ENCODE measurements at regions not wholly inside any gene's neighbourhood (a gene's known extent, or its start where the extent isn't known, plus 50 kb on each side); places are given as distances from the start of the nearest gene placed in this dataset.

DNA sequence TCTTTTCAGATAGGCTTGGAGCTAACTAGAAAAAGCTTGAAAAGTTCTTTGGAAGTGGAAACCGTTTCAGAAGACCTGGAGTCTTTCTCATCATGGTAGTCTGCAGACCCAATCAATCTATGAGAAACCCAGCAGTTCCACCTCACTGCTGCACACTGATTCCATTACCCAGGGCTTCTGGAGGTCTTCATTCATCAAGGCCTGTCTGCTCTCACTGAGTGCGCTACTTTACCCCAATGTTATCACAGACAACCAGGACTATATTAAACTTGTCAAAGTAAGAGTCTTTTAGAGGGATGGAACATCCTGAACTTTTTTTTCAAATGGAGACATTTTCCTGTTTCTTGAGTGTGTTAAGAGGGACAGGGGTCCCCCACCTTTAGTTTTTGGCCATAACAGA is 93.1 kb downstream of the BOD1 start:
- Histone ChIP-seq H3K36me3 (ENCODE audit: low read depth, missing control alignments) (no peaks in the 10 kb centered on the region), H3K27ac (no peak overlapping the region), H3K4me3 (no peak overlapping the region), H3K4me1 (no peaks in the 10 kb centered on the region), H3K27me3 (no peaks in the 10 kb centered on the region), H3K9me3 (no peaks in the 10 kb centered on the region)
- no peak for TF ChIP-seq POLR2A (IDR thresholded peaks at IDR 0.05)
- TF ChIP-seq, protein P1, sequence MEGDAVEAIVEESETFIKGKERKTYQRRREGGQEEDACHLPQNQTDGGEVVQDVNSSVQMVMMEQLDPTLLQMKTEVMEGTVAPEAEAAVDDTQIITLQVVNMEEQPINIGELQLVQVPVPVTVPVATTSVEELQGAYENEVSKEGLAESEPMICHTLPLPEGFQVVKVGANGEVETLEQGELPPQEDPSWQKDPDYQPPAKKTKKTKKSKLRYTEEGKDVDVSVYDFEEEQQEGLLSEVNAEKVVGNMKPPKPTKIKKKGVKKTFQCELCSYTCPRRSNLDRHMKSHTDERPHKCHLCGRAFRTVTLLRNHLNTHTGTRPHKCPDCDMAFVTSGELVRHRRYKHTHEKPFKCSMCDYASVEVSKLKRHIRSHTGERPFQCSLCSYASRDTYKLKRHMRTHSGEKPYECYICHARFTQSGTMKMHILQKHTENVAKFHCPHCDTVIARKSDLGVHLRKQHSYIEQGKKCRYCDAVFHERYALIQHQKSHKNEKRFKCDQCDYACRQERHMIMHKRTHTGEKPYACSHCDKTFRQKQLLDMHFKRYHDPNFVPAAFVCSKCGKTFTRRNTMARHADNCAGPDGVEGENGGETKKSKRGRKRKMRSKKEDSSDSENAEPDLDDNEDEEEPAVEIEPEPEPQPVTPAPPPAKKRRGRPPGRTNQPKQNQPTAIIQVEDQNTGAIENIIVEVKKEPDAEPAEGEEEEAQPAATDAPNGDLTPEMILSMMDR (IDR thresholded peaks at IDR 0.05): no peak
- WGBS, 2 donors: 67 to 78% methylated on average over 2 of the region's 2 CpGs
- intact Hi-C loops (cut with DNase I; ENCODE audit: low total_unique reads): no loop called here
- no peak for DNase-seq

DNA sequence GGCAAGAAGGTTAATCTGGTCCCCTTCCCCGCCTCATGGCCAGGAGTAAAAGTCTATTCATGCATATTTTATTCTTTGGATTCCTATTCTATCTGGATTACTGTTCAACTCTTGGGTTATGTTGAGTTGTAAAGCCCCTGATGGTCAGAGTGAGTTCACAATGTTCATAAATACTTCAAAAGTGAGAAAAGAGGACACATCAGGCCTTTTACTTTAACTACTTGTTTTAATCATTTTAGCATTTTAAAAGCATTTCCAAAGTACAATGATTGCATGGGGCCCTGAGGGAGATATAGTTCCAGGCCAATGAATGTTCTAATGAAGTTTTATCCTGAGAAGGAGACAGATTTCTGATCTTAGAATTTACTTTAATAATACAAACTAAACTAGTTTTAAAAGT is 93.9 kb downstream of the BOD1 start:
- no peak for DNase-seq
- TF ChIP-seq POLR2A (IDR thresholded peaks at IDR 0.05): no peak
- TF ChIP-seq, protein P1 (IDR thresholded peaks at IDR 0.05): no peak
- no peaks in the 10 kb centered on the region for H3K27me3 ChIP-seq
- no peaks in the 10 kb centered on the region for H3K9me3 ChIP-seq
- WGBS, 2 donors: 91 to 92% methylated on average over 1 of the region's 1 CpG
- H3K4me3 ChIP-seq: no peak overlapping the region
- no peaks in the 10 kb centered on the region for H3K4me1 ChIP-seq
- intact Hi-C loops (cut with DNase I; ENCODE audit: low total_unique reads): no loop called here
- H3K27ac ChIP-seq: no peak overlapping the region
- no peaks in the 10 kb centered on the region for H3K36me3 ChIP-seq (ENCODE audit: low read depth, missing control alignments)

DNA sequence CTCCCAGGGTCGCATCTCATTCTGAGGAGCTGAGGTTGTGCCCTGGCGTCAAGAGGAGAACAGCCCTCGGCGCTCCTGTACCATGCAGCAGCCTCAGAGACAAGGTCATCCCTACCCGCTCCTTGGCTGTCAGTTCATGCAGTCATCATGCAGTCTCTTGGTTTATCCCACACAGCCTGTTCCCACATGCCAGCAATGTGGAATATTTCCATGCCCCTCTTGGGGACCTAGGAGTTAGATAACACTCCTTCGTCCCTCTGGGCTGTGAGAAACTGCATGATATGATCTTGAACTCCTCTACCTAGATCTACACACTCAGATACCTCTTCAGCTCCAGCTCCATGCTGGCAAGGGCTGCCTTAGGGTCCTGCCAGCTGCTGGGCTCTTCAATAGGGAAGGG is 97.6 kb downstream of the BOD1 start:
- Histone ChIP-seq H3K9me3 (no peaks in the 10 kb centered on the region), H3K27ac (no peak overlapping the region), H3K36me3 (ENCODE audit: low read depth, missing control alignments) (no peaks in the 10 kb centered on the region), H3K4me1 (no peaks in the 10 kb centered on the region), H3K27me3 (no peaks in the 10 kb centered on the region), H3K4me3 (no peak overlapping the region)
- no peak for DNase-seq
- 93 to 97% methylated on average over 6 of the region's 6 CpGs for WGBS, 2 donors
- intact Hi-C loops (cut with DNase I; ENCODE audit: low total_unique reads): no loop called here
- TF ChIP-seq POLR2A (IDR thresholded peaks at IDR 0.05): no peak
- TF ChIP-seq, protein P1 (IDR thresholded peaks at IDR 0.05): no peak

- TF ChIP-seq, protein P1 (IDR thresholded peaks at IDR 0.05): no peak
- no peak for DNase-seq
- 84 to 88% methylated on average over 3 of the region's 3 CpGs for WGBS, 2 donors
- H3K27me3 ChIP-seq: no peaks in the 10 kb centered on the region
- no peak overlapping the region for H3K4me3 ChIP-seq
- H3K27ac ChIP-seq: no peak overlapping the region
- intact Hi-C loops (cut with DNase I; ENCODE audit: low total_unique reads): no loop called here
- H3K36me3 ChIP-seq (ENCODE audit: low read depth, missing control alignments): no peaks in the 10 kb centered on the region
- H3K4me1 ChIP-seq: no peaks in the 10 kb centered on the region
- H3K9me3 ChIP-seq: no peaks in the 10 kb centered on the region
Observed at GRCh38 chr5:173517648-173518047, 98.8 kb downstream of the BOD1 start.

- DNase-seq: no peak
- no peak overlapping the region for H3K4me3 ChIP-seq
- TF ChIP-seq POLR2A (IDR thresholded peaks at IDR 0.05): no peak
- TF ChIP-seq, protein P1 (IDR thresholded peaks at IDR 0.05): no peak
- H3K9me3 ChIP-seq: no peaks in the 10 kb centered on the region
- no peaks in the 10 kb centered on the region for H3K36me3 ChIP-seq (ENCODE audit: low read depth, missing control alignments)
- H3K27me3 ChIP-seq: no peaks in the 10 kb centered on the region
- no peak overlapping the region for H3K27ac ChIP-seq
- WGBS, 2 donors: 53 to 66% methylated on average over 1 of the region's 1 CpG
- no peaks in the 10 kb centered on the region for H3K4me1 ChIP-seq
- intact Hi-C loops (cut with DNase I; ENCODE audit: low total_unique reads): no loop called here
Observed at GRCh38 chr5:173515526-173515925, 100.9 kb downstream of the BOD1 start.
